Upper lobe of left lung (tissue), 4 donors: ENCODE measurements at regions not wholly inside any gene's neighbourhood (a gene's known extent, or its start where the extent isn't known, plus 50 kb on each side); places are given as distances from the start of the nearest gene placed in this dataset.

Experiments used
- EP300 ChIP-seq, 4 donors: sonication (generic); formaldehyde crosslinking; IDR thresholded peaks; one replicate each; pipeline ENCODE4 v1.5.1; 2017; ENCODE audit warnings: antibody characterized with exemption in 4 of 4, control low read depth in 2 of 4
- POLR2A ChIP-seq, 4 donors: fragments of 450-650 bp; IDR thresholded peaks; one replicate each; pipeline ENCODE4 v1.5.1; 2016 to 2017; ENCODE audit warnings: antibody characterized with exemption in 4 of 4, mild to moderate bottlenecking in 2 of 4
- POLR2AphosphoS5 ChIP-seq, 2 donors: sonication (generic); formaldehyde crosslinking; IDR thresholded peaks; one replicate each; pipeline ENCODE4 v1.5.1; 2017; ENCODE audit warnings: antibody characterized with exemption in 2 of 2
- TF ChIP-seq, protein P1 (sequence below), 6 experiments: fragments of 450-650 bp in 4 of 6; fragments of 200-600 bp in 2 of 6; sonication (generic) in 2 of 6; IDR thresholded peaks; one replicate each; pipeline ENCODE4 v1.5.1; 2016 to 2019; ENCODE audit warnings: antibody characterized with exemption in 6 of 6

DNA sequence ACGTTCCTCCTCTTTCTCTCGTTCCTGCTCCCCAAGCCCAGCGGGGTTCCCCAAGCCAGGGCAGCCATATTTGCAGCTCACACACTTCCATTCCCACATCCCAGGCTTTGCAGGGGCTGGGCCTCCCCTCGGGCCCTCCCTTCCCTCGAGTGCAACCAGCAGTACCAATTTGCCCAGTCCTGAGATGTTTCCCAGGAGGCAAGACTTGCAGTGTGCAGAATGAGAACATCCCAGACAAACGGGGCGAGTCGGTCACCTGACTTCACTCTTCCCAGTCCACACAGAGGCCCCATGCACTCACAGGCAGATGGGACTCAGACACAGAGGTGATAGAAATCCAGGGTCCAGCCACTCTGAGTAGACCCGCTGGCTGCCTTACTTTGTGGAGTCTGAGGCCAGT is 56.2 kb upstream of the SLC6A6 start:
- TF ChIP-seq POLR2AphosphoS5 (IDR thresholded peaks at IDR 0.05), result no peak
- TF ChIP-seq, protein P1, sequence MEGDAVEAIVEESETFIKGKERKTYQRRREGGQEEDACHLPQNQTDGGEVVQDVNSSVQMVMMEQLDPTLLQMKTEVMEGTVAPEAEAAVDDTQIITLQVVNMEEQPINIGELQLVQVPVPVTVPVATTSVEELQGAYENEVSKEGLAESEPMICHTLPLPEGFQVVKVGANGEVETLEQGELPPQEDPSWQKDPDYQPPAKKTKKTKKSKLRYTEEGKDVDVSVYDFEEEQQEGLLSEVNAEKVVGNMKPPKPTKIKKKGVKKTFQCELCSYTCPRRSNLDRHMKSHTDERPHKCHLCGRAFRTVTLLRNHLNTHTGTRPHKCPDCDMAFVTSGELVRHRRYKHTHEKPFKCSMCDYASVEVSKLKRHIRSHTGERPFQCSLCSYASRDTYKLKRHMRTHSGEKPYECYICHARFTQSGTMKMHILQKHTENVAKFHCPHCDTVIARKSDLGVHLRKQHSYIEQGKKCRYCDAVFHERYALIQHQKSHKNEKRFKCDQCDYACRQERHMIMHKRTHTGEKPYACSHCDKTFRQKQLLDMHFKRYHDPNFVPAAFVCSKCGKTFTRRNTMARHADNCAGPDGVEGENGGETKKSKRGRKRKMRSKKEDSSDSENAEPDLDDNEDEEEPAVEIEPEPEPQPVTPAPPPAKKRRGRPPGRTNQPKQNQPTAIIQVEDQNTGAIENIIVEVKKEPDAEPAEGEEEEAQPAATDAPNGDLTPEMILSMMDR (IDR thresholded peaks at IDR 0.05), result no peak
- TF ChIP-seq EP300 (IDR thresholded peaks at IDR 0.05), result no peak
- no peak for TF ChIP-seq POLR2A (IDR thresholded peaks at IDR 0.05)
